22Rv1 (cell line): ENCODE measurements at regions not wholly inside any gene's neighbourhood (a gene's known extent, or its start where the extent isn't known, plus 50 kb on each side); places are given as distances from the start of the nearest gene placed in this dataset.
"Not testable (repeated sequence)": the region's sequence is repeated elsewhere in the genome, so short reads cannot be mapped to it uniquely, and the experiment has no call there.

Source experiments
- H3K27ac ChIP-seq: fragments of 450-650 bp; 2 replicates; pipeline ENCODE4 v1.5.1; 2017
- ZFX ChIP-seq: fragments of 450-650 bp; IDR thresholded peaks from 2 replicates; pipeline ENCODE4 v1.6.1; 2017; ENCODE audit warnings: antibody characterized with exemption, borderline replicate concordance
- TF ChIP-seq, protein P1 (sequence below): fragments of 450-650 bp; IDR thresholded peaks from 2 replicates; pipeline ENCODE4 v1.5.1; 2017; ENCODE audit warnings: mild to moderate bottlenecking

DNA sequence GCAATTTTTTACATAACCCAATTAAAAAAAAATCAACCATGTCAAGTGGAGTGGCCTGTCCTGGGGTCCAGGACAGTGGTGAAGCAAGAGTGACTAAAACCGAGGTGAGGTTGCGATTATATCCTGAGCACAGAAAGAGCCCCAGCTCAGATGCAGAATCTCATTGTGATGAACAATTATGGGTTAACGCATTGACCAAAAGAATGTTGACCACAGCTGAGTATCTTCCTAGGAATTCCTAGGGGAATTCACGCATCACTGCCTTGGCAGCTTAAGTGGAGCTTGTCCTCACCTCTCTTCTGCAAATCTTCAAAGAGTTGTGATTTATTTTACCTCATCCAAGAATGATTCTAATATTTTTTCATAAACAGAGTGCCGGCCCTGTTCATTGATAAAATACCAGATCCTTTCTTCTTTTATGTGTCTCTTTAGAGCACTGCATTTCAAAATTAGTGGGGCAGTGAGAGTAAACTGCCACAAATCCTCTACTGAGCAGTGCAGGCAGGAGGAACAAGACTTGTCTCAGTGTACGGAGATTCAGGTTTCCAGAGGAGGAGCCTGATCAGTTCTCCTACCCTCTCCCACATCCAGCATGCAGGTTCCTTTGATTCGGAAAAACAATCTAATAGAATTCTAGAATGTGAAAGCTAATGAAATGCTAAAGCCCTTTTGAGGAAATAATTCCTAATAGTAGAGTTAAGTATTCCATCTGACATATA is 60.1 kb upstream of the ZNF184 start:
- TF ChIP-seq, protein P1, sequence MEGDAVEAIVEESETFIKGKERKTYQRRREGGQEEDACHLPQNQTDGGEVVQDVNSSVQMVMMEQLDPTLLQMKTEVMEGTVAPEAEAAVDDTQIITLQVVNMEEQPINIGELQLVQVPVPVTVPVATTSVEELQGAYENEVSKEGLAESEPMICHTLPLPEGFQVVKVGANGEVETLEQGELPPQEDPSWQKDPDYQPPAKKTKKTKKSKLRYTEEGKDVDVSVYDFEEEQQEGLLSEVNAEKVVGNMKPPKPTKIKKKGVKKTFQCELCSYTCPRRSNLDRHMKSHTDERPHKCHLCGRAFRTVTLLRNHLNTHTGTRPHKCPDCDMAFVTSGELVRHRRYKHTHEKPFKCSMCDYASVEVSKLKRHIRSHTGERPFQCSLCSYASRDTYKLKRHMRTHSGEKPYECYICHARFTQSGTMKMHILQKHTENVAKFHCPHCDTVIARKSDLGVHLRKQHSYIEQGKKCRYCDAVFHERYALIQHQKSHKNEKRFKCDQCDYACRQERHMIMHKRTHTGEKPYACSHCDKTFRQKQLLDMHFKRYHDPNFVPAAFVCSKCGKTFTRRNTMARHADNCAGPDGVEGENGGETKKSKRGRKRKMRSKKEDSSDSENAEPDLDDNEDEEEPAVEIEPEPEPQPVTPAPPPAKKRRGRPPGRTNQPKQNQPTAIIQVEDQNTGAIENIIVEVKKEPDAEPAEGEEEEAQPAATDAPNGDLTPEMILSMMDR, result no peak
- TF ChIP-seq ZFX, result no peak
- H3K27ac ChIP-seq, result no peak overlapping the region

DNA sequence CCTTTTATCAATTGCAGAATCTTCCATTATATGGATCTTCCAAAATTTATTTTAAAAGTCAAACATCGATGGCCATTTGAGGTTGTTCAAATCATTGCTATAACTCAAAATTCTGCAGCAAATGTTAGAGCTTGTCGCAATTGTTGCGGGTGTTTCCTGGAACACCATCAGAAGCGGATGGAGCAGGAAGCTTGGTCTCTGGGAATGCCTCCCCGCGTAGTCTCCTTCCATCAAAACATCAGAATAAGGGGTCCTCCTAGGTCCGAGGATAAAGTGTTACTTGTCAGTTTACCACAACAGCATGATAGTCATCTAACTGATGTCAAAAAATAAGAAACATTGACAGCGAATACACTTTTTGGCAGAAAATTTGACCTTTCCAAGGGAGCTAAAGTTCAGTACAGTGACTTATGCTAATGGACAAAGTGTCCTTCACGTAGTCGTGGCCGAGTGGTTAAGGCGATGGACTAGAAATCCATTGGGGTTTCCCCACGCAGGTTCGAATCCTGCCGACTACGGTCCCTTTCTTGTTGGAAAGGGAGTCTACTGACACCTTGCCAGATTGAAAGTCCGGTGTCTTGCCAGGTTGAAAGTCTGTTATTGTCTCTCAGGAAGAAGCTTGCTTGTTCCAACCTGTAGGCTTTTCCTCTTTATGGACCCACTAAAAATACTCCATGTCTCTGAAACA is 59.0 kb upstream of the ZNF184 start:
- H3K27ac ChIP-seq, result no peak overlapping the region
- TF ChIP-seq, protein P1, result no peak
- TF ChIP-seq ZFX, result no peak

DNA sequence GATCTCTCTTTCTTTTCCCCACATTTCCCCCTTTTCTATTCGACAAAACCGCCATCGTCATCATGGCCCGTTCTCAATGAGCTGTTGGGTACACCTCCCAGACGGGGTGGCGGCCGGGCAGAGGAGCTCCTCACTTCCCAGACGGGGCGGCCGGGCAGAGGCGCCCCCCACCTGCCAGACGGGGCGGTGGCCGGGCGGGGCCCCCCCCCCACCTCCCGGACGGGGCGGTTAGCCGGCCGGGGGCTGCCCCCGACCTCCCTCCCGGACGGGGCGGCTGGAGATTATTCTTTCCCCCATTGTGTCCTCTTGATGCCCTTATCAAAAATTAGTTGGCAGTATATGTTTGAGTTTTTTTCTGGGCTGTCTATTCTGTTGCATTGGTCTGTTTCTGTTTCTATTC is 56.9 kb upstream of the ZNF184 start:
- H3K27ac ChIP-seq, result not testable (repeated sequence)

DNA sequence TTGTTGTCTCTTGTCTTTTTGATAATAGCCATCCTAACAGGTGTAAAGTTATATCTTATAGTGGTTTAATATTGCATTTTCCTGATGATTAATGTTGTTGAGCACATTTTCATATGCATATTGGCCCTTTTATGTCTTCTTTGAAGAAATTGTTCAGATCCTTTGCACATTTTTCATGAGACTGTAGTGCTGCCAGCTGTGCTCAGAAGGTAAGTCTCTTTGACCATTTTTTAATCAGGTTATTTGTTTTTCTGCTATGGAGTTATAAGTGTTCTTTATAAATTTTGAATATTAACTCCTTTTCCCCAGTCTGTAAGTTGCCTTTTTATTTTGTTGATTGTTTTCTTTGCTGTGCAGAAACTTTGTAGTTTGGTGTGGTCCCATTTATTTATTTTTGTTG is 55.8 kb upstream of the ZNF184 start:
- TF ChIP-seq, protein P1, result no peak
- no peak for TF ChIP-seq ZFX
- H3K27ac ChIP-seq, result no peak overlapping the region
